ENCODE measurements at regions not wholly inside any gene's neighbourhood (a gene's known extent, or its start where the extent isn't known, plus 50 kb on each side); places are given as distances from the start of the nearest gene placed in this dataset.
A peak's percentile ranks its signal among the peaks of the same experiment; 100 is the strongest.

DNA sequence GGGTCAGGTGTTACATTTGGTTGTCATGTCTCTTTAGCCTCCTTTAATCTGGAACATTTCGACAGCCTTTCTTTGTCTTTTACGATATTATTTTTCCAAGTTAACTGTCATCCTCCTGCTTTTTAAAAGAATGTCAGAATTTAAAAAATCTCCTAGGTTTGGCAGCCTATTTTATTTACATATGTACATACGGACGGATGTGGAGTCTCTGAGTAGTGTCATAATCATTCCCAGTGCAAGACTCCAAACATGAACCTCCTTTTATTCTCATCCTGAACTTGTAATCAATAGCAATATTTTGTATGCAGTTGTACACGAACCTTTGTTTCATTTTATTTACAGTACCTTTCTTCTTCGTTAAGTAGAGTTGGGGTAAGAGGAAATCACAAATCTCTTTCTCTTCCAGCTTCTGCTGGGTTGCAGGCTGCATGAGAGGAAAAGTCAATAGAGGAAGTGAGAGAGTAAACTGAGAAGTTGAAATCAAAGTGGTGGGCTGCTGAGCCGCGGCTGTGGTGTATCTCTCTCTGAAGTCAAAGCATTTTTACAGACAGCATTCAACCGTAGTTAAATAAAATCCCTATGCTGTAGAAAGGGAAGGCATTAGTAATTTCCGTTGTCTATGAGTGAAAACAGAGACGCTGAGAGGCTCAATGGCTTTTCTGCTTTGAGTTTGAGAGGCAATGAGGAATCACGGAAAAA lies 53.9 kb upstream of the RPS6KA3 start:
- DNase-seq (ENCODE audit: low spot score), result peak; percentile 46

DNA sequence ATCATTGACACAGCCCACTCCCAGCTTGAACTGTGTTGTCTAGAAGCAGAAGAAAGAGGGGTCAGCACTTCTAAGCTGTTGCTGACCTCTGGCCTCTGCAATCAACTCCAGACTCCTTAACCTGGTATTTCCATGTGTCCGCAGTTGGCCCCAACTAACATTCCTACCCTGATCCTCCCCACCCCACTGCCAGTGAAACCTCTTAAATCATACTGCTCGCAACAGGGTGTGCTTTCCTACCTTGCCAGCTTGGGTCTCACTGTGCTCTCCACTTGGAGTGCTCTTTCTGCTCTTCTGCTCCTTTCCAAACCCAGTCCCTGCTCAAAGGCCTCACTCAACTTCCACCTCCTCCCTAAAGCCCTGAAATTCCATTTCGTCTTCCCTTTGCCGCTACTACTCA lies 52.3 kb upstream of the RPS6KA3 start:
- no peak for DNase-seq (ENCODE audit: low spot score)

DNA sequence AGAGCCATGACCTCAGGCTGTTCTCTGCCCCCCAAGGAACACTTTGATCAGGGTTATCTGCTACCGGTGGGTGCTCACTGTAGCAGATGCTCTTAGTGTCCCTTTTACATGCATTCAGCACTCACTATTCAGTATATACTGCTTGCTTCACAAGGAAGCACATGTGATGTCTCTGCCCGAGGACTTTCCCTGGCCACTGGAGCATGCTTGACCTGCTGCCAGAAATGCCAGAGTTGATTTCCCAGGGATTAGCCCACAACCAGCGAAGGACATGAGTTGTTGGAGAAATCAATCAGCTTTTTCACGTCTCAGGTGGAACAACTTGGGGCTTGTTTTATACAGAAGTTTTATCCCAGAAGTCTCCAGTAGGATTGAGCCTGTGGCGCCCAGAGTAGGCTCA lies 51.2 kb upstream of the RPS6KA3 start:
- no peak for DNase-seq (ENCODE audit: low spot score)
